ENCODE measurements at regions not wholly inside any gene's neighbourhood (a gene's known extent, or its start where the extent isn't known, plus 50 kb on each side); places are given as distances from the start of the nearest gene placed in this dataset.

- TF ChIP-seq CTCF (IDR thresholded peaks at IDR 0.05 in 4 of 5, conservative IDR thresholded peaks at IDR 0.05 in 1 of 5) (no peak), POLR2A (IDR thresholded peaks at IDR 0.05) (no peak)
Measured at GRCh38 chr21:19510057-19510456, 1106.5 kb upstream of the TMPRSS15 start.

Data from gastrocnemius medialis (tissue), 4 donors.